BLaER1 treated with 17β-estradiol and CSF1 and Interleukin-3, amounts not matched to agents 10 nM and 100 nM (cell line): ENCODE measurements at regions not wholly inside any gene's neighbourhood (a gene's known extent, or its start where the extent isn't known, plus 50 kb on each side); places are given as distances from the start of the nearest gene placed in this dataset.

Experiments used
- H3K27ac ChIP-seq, 11 experiments: shearing (Covaris generic); formaldehyde crosslinking; 2 replicates each; pipeline ENCODE4 v1.8.1; 2022
- H3K27me3 ChIP-seq, 11 experiments: shearing (Covaris generic); formaldehyde crosslinking; 2 replicates each; pipeline ENCODE4 v1.8.1; 2022
- H3K36me3 ChIP-seq, 11 experiments: shearing (Covaris generic); formaldehyde crosslinking; 2 replicates each; pipeline ENCODE4 v1.8.1; 2022
- H3K4me1 ChIP-seq, 10 experiments: shearing (Covaris generic); formaldehyde crosslinking; 2 replicates each; pipeline ENCODE4 v1.8.1; 2022
- H3K4me2 ChIP-seq, 11 experiments: shearing (Covaris generic); formaldehyde crosslinking; 2 replicates each; pipeline ENCODE4 v1.8.1; 2022
- H3K4me3 ChIP-seq, 10 experiments: shearing (Covaris generic); formaldehyde crosslinking; 2 replicates each; pipeline ENCODE4 v1.8.1; 2022
- H3K9ac ChIP-seq, 11 experiments: shearing (Covaris generic); formaldehyde crosslinking; 2 replicates each; pipeline ENCODE4 v1.8.1; 2022
- H3K9me3 ChIP-seq, 11 experiments: shearing (Covaris generic); formaldehyde crosslinking; replicated peaks in 1 of 11; 2 replicates each; pipeline ENCODE4 v1.8.1; 2022
- H4K20me1 ChIP-seq, 11 experiments: shearing (Covaris generic); formaldehyde crosslinking; 2 replicates each; pipeline ENCODE4 v1.8.1; 2022
- Cebpa-rat ChIP-seq, 11 experiments: shearing (Covaris generic); IDR thresholded peaks; 2 replicates each; pipeline ENCODE4 v1.8.1; 2022

GRCh38 chr7:42831006-42831717 lies 80.7 kb downstream of the C7orf25 start:
- TF ChIP-seq Cebpa-rat (IDR thresholded peaks at IDR 0.05) = no peak
- H4K20me1 ChIP-seq = no peaks in the 10 kb centered on the region
- no peak overlapping the region for H3K27ac ChIP-seq
- no peaks in the 10 kb centered on the region for H3K27me3 ChIP-seq
- H3K4me3 ChIP-seq = no peak overlapping the region
- H3K9ac ChIP-seq = no peak overlapping the region
- peaks cover 0 to 6% (median 0%) of the 10 kb centered on the region in 10 experiments; a peak in 2 of 20 replicates for H3K4me1 ChIP-seq
- H3K36me3 ChIP-seq = no peaks in the 10 kb centered on the region
- no peak overlapping the region for H3K4me2 ChIP-seq
- no peaks in the 10 kb centered on the region for H3K9me3 ChIP-seq

- Histone ChIP-seq H3K27me3 (no peaks in the 10 kb centered on the region), H3K4me1 (no peaks in the 10 kb centered on the region; a peak in 1 of 20 replicates), H3K9me3 (peaks cover 8 to 19% (median 15%) of the 10 kb centered on the region in 11 experiments; a peak in 19 of 22 replicates), H3K4me2 (no peak overlapping the region), H3K9ac (no peak overlapping the region), H3K4me3 (no peak overlapping the region), H4K20me1 (no peaks in the 10 kb centered on the region), H3K27ac (no peak overlapping the region), H3K36me3 (no peaks in the 10 kb centered on the region)
- TF ChIP-seq Cebpa-rat (IDR thresholded peaks at IDR 0.05) = no peak
These were observed 99.1 kb downstream of the C7orf25 start for GRCh38 chr7:42812779-42813178.

- Histone ChIP-seq H3K27me3 (no peaks in the 10 kb centered on the region), H3K4me2 (no peak overlapping the region), H3K27ac (no peak overlapping the region), H3K4me3 (no peak overlapping the region), H3K36me3 (no peaks in the 10 kb centered on the region), H3K9me3 (peaks cover 12 to 32% (median 24%) of the 10 kb centered on the region in 11 experiments), H3K4me1 (no peaks in the 10 kb centered on the region), H4K20me1 (no peaks in the 10 kb centered on the region), H3K9ac (no peak overlapping the region)
- TF ChIP-seq Cebpa-rat (IDR thresholded peaks at IDR 0.05) = no peak
These were observed 106.3 kb downstream of the C7orf25 start for GRCh38 chr7:42805601-42806000.

- Histone ChIP-seq H3K27me3 (no peaks in the 10 kb centered on the region), H3K4me1 (peaks cover 0 to 27% (median 16%) of the 10 kb centered on the region in 10 experiments; a peak in 12 of 20 replicates), H3K27ac (no peak overlapping the region), H4K20me1 (no peaks in the 10 kb centered on the region), H3K9me3 (peaks cover 0 to 32% (median 17%) of the 10 kb centered on the region in 11 experiments; a peak in 16 of 22 replicates), H3K4me2 (no peak overlapping the region), H3K36me3 (no peaks in the 10 kb centered on the region), H3K4me3 (no peak overlapping the region), H3K9ac (no peak overlapping the region)
- TF ChIP-seq Cebpa-rat (IDR thresholded peaks at IDR 0.05) = no peak
These were observed 117.2 kb downstream of the C7orf25 start for GRCh38 chr7:42794673-42795072.

GRCh38 chr7:42792841-42793240 lies 119.0 kb downstream of the C7orf25 start:
- Histone ChIP-seq H3K27me3 (no peaks in the 10 kb centered on the region), H3K4me2 (peak overlapping the region in 8 of 11 experiments; percentile 15 to 53 (median 34); a peak in 12 of 22 replicates), H3K9me3 (peaks cover 0 to 35% (median 20%) of the 10 kb centered on the region in 11 experiments; a peak in 16 of 22 replicates), H4K20me1 (no peaks in the 10 kb centered on the region), H3K4me3 (no peak overlapping the region), H3K4me1 (peaks cover 0 to 27% (median 16%) of the 10 kb centered on the region in 10 experiments; a peak in 12 of 20 replicates), H3K9ac (no peak overlapping the region), H3K36me3 (no peaks in the 10 kb centered on the region), H3K27ac (no peak overlapping the region; a peak in 1 of 22 replicates)
- TF ChIP-seq Cebpa-rat (IDR thresholded peaks at IDR 0.05) = no peak

- no peak overlapping the region for H3K27ac ChIP-seq
- no peak overlapping the region for H3K4me3 ChIP-seq
- peaks cover 0 to 27% (median 15%) of the 10 kb centered on the region in 10 experiments; a peak in 12 of 20 replicates for H3K4me1 ChIP-seq
- H3K36me3 ChIP-seq = no peaks in the 10 kb centered on the region
- H4K20me1 ChIP-seq = no peaks in the 10 kb centered on the region
- H3K9me3 ChIP-seq = peaks cover 0 to 35% (median 18%) of the 10 kb centered on the region in 11 experiments; a peak in 16 of 22 replicates
- no peak overlapping the region for H3K9ac ChIP-seq
- no peak for TF ChIP-seq Cebpa-rat (IDR thresholded peaks at IDR 0.05)
- no peak overlapping the region for H3K4me2 ChIP-seq
- no peaks in the 10 kb centered on the region for H3K27me3 ChIP-seq
These were observed 121.7 kb downstream of the C7orf25 start for GRCh38 chr7:42790196-42790595.

GRCh38 chr7:42774436-42774835 lies 137.4 kb downstream of the C7orf25 start:
- Histone ChIP-seq H3K9me3 (peaks cover 15 to 22% (median 20%) of the 10 kb centered on the region in 11 experiments), H3K9ac (no peak overlapping the region), H3K36me3 (no peaks in the 10 kb centered on the region), H3K4me1 (no peaks in the 10 kb centered on the region), H4K20me1 (no peaks in the 10 kb centered on the region), H3K4me3 (no peak overlapping the region), H3K4me2 (no peak overlapping the region), H3K27me3 (no peaks in the 10 kb centered on the region), H3K27ac (no peak overlapping the region)
- no peak for TF ChIP-seq Cebpa-rat (IDR thresholded peaks at IDR 0.05)

GRCh38 chr7:42770114-42770513 lies 141.8 kb downstream of the C7orf25 start:
- Histone ChIP-seq H3K4me3 (no peak overlapping the region), H3K36me3 (no peaks in the 10 kb centered on the region), H3K27ac (no peak overlapping the region), H3K4me2 (no peak overlapping the region), H3K27me3 (no peaks in the 10 kb centered on the region), H3K9ac (no peak overlapping the region), H3K9me3 (no peaks in the 10 kb centered on the region), H3K4me1 (no peaks in the 10 kb centered on the region), H4K20me1 (no peaks in the 10 kb centered on the region)
- TF ChIP-seq Cebpa-rat (IDR thresholded peaks at IDR 0.05) = no peak

- Histone ChIP-seq H3K4me2 (0 out of 22 replicates have a peak overlapping the region, but pooled peaks of 1 of the 11 experiments have one; percentile 22), H3K36me3 (no peaks in the 10 kb centered on the region), H3K4me1 (peaks cover 0 to 8% (median 4%) of the 10 kb centered on the region in 10 experiments; a peak in 5 of 20 replicates), H3K4me3 (no peak overlapping the region), H3K9me3 (no peaks in the 10 kb centered on the region; a peak in 1 of 22 replicates), H4K20me1 (no peaks in the 10 kb centered on the region), H3K27ac (no peak overlapping the region), H3K27me3 (no peaks in the 10 kb centered on the region), H3K9ac (no peak overlapping the region)
- no peak for TF ChIP-seq Cebpa-rat (IDR thresholded peaks at IDR 0.05)
These were observed 143.8 kb downstream of the C7orf25 start for GRCh38 chr7:42768045-42768444.
